ENCODE measurements at regions not wholly inside any gene's neighbourhood (a gene's known extent, or its start where the extent isn't known, plus 50 kb on each side); places are given as distances from the start of the nearest gene placed in this dataset.

GRCh38 chr22:49676230-49676629 lies 151.4 kb downstream of the BRD1 start:
- no peak for DNase-seq
- intact Hi-C loops (cut with DNase I; ENCODE audit: low total_unique reads), result no loop called here
- whole genome bisulfite sequencing, 5 donors, result 81 to 94% (median 85%) methylated on average over 5 of the region's 5 CpGs
- Histone ChIP-seq H3K4me3 (no peak overlapping the region), H3K27ac (no peak overlapping the region), H3K27me3 (replicated peaks in 1 of 7) (peaks cover 0 to 48% (median 21%) of the 10 kb centered on the region in 7 donors), H3K9me3 (no peaks in the 10 kb centered on the region), H3K36me3 (no peaks in the 10 kb centered on the region), H3K4me1 (peaks cover 0 to 5% (median 4%) of the 10 kb centered on the region in 6 donors)
- TF ChIP-seq POLR2AphosphoS5 (IDR thresholded peaks at IDR 0.05) (no peak), POLR2A (IDR thresholded peaks at IDR 0.05) (no peak), CTCF (IDR thresholded peaks at IDR 0.05 in 8 of 11, conservative IDR thresholded peaks at IDR 0.05 in 3 of 11) (no peak)

- TF ChIP-seq POLR2AphosphoS5 (IDR thresholded peaks at IDR 0.05), result no peak
- Histone ChIP-seq H3K4me3 (no peak overlapping the region), H3K9me3 (peaks cover 0 to 2% (median 0%) of the 10 kb centered on the region in 8 donors), H3K4me1 (peaks cover 0 to 19% (median 11%) of the 10 kb centered on the region in 6 donors), H3K36me3 (no peaks in the 10 kb centered on the region), H3K27ac (no peak overlapping the region), H3K27me3 (replicated peaks in 1 of 7) (peaks cover 0 to 64% (median 31%) of the 10 kb centered on the region in 7 donors)
- WGBS, 5 donors, result 87 to 96% (median 90%) methylated on average over 12 of the region's 12 CpGs
- intact Hi-C loops (cut with DNase I; ENCODE audit: low total_unique reads), result no loop called here
- no peak for DNase-seq
Observed at GRCh38 chr22:49674479-49675050, 153.1 kb downstream of the BRD1 start.

- no peak overlapping the region for H3K27ac ChIP-seq
- intact Hi-C loops (cut with DNase I; ENCODE audit: low total_unique reads), result no loop called here
- peaks cover 0 to 10% (median 0%) of the 10 kb centered on the region in 8 donors for H3K9me3 ChIP-seq
- H3K4me1 ChIP-seq, result peaks cover 0 to 24% (median 11%) of the 10 kb centered on the region in 6 donors
- no peaks in the 10 kb centered on the region for H3K36me3 ChIP-seq
- no peak for DNase-seq
- 48 to 59% (median 52%) methylated on average over 14 of the region's 14 CpGs for WGBS, 5 donors
- peaks cover 0 to 70% (median 31%) of the 10 kb centered on the region in 7 donors for H3K27me3 ChIP-seq (replicated peaks in 1 of 7)
- TF ChIP-seq POLR2AphosphoS5 (IDR thresholded peaks at IDR 0.05) (no peak), CTCF (IDR thresholded peaks at IDR 0.05 in 8 of 11, conservative IDR thresholded peaks at IDR 0.05 in 3 of 11) (no peak), POLR2A (IDR thresholded peaks at IDR 0.05) (no peak)
- H3K4me3 ChIP-seq, result no peak overlapping the region
Observed at GRCh38 chr22:49673048-49673447, 154.6 kb downstream of the BRD1 start.

- TF ChIP-seq CTCF (IDR thresholded peaks at IDR 0.05 in 8 of 11, conservative IDR thresholded peaks at IDR 0.05 in 3 of 11), result no peak
- TF ChIP-seq POLR2AphosphoS5 (IDR thresholded peaks at IDR 0.05), result no peak
- intact Hi-C loops (cut with DNase I; ENCODE audit: low total_unique reads), result no loop called here
- DNase-seq, result no peak
- Histone ChIP-seq H3K27ac (no peak overlapping the region), H3K36me3 (no peaks in the 10 kb centered on the region), H3K4me1 (peaks cover 2 to 31% (median 15%) of the 10 kb centered on the region in 6 donors), H3K4me3 (no peak overlapping the region), H3K9me3 (peaks cover 0 to 10% (median 0%) of the 10 kb centered on the region in 8 donors), H3K27me3 (replicated peaks in 1 of 7) (peaks cover 0 to 66% (median 31%) of the 10 kb centered on the region in 7 donors)
- WGBS, 5 donors, result 36 to 58% (median 47%) methylated on average over 13 to 15 of the region's 17 CpGs
Observed at GRCh38 chr22:49672014-49672516, 155.6 kb downstream of the BRD1 start.

Data from spleen (tissue), 11 donors.